HG03060 (cell line): ENCODE measurements at regions not wholly inside any gene's neighbourhood (a gene's known extent, or its start where the extent isn't known, plus 50 kb on each side); places are given as distances from the start of the nearest gene placed in this dataset.
"Not testable (repeated sequence)": the region's sequence is repeated elsewhere in the genome, so short reads cannot be mapped to it uniquely, and the experiment has no call there.

ENCODE experiments used
- ATAC-seq: cut with Tn5 transposase; IDR thresholded peaks from one replicate; pipeline ENCODE4 v1.9.1; 2021; ENCODE audit warnings: low read depth, moderate number of reproducible peaks; ENCODE audit not compliant: unreplicated experiment

GRCh38 chr3:193800138-193801043, 207.4 kb downstream of the OPA1 start:
- ATAC-seq = no peak

GRCh38 chr3:193801097-193801496, 208.1 kb downstream of the OPA1 start:
- no peak for ATAC-seq

GRCh38 chr3:193803288-193803687, 210.3 kb downstream of the OPA1 start:
- ATAC-seq = no peak

- ATAC-seq = no peak
Measured at GRCh38 chr3:193805448-193805847, 212.4 kb downstream of the OPA1 start.

- no peak for ATAC-seq
Measured at GRCh38 chr3:193808317-193808716, 215.3 kb downstream of the OPA1 start.

- ATAC-seq = no peak
Measured at GRCh38 chr3:193809106-193809505, 216.1 kb downstream of the OPA1 start.

GRCh38 chr3:193812078-193812725, 219.2 kb downstream of the OPA1 start:
- no peak for ATAC-seq

GRCh38 chr3:193812791-193813500, 219.9 kb downstream of the OPA1 start:
- ATAC-seq = no peak

GRCh38 chr3:193813501-193813830, 220.5 kb downstream of the OPA1 start:
- ATAC-seq = no peak

- ATAC-seq = no peak
Measured at GRCh38 chr3:193814166-193814892, 221.3 kb downstream of the OPA1 start.

GRCh38 chr3:193815246-193816027, 222.4 kb downstream of the OPA1 start:
- no peak for ATAC-seq

- ATAC-seq = no peak
Measured at GRCh38 chr3:193816028-193816395, 223.0 kb downstream of the OPA1 start.

- ATAC-seq = no peak
Measured at GRCh38 chr3:193816656-193817311, 223.8 kb downstream of the OPA1 start.

GRCh38 chr3:193819117-193820010, 226.4 kb downstream of the OPA1 start:
- no peak for ATAC-seq

GRCh38 chr3:193821151-193821668, 228.2 kb downstream of the OPA1 start:
- no peak for ATAC-seq

- ATAC-seq = no peak
Measured at GRCh38 chr3:193822492-193823212, 229.6 kb downstream of the OPA1 start.

GRCh38 chr3:193823213-193823605, 230.2 kb downstream of the OPA1 start:
- not testable (repeated sequence) for ATAC-seq

- ATAC-seq = no peak
Measured at GRCh38 chr3:193824365-193824764, 231.4 kb downstream of the OPA1 start.
